Epithelial cell of proximal tubule (primary cell): ENCODE measurements at regions not wholly inside any gene's neighbourhood (a gene's known extent, or its start where the extent isn't known, plus 50 kb on each side); places are given as distances from the start of the nearest gene placed in this dataset.
"Not testable (repeated sequence)": the region's sequence is repeated elsewhere in the genome, so short reads cannot be mapped to it uniquely, and the experiment has no call there.

Source experiments
- DNase-seq: peaks from one replicate; pipeline ENCODE4 v3.0.0-alpha.2; 2011; ENCODE audit warnings: low read depth
- H3K4me3 ChIP-seq: 2 replicates; pipeline ENCODE4 v1.5.1; 2011; ENCODE audit warnings: low read depth, mild to moderate bottlenecking, low read length
- CTCF ChIP-seq: conservative IDR thresholded peaks from 2 replicates; pipeline ENCODE4 v1.5.1; 2012; ENCODE audit warnings: low read depth, mild to moderate bottlenecking, low read length

GRCh38 chr3:22373182-22373581 lies 622.2 kb upstream of the ZNF385D start:
- no peak overlapping the region for H3K4me3 ChIP-seq
- no peak for DNase-seq
- no peak for TF ChIP-seq CTCF

- DNase-seq = no peak
- no peak overlapping the region for H3K4me3 ChIP-seq
- TF ChIP-seq CTCF = no peak
These were observed 622.8 kb upstream of the ZNF385D start for GRCh38 chr3:22373827-22374226.

GRCh38 chr3:22377421-22377820 lies 626.4 kb upstream of the ZNF385D start:
- no peak for TF ChIP-seq CTCF
- H3K4me3 ChIP-seq = no peak overlapping the region
- no peak for DNase-seq

- TF ChIP-seq CTCF = no peak
- no peak for DNase-seq
These were observed 627.9 kb upstream of the ZNF385D start for GRCh38 chr3:22378869-22379268.

GRCh38 chr3:22380253-22380652 lies 629.2 kb upstream of the ZNF385D start:
- H3K4me3 ChIP-seq = no peak overlapping the region
- TF ChIP-seq CTCF = no peak
- no peak for DNase-seq

More at GRCh38 chr3:22378869-22379268, 627.9 kb upstream of the ZNF385D start:
- H3K4me3 ChIP-seq = no peak overlapping the region

GRCh38 chr3:22381564-22381963 lies 630.6 kb upstream of the ZNF385D start:
- H3K4me3 ChIP-seq = not testable (repeated sequence)

GRCh38 chr3:22383285-22383684 lies 632.3 kb upstream of the ZNF385D start:
- no peak for DNase-seq
- TF ChIP-seq CTCF = no peak
- H3K4me3 ChIP-seq = no peak overlapping the region

More at GRCh38 chr3:22381564-22381963, 630.6 kb upstream of the ZNF385D start:
- not testable (repeated sequence) for DNase-seq

GRCh38 chr3:22386107-22386506 lies 635.1 kb upstream of the ZNF385D start:
- no peak for DNase-seq
- no peak overlapping the region for H3K4me3 ChIP-seq
- no peak for TF ChIP-seq CTCF
